Activated naive CD4-positive, alpha-beta T cell treated with anti-CD3 and anti-CD28 coated beads for 36 hours (primary cell): ENCODE measurements at regions not wholly inside any gene's neighbourhood (a gene's known extent, or its start where the extent isn't known, plus 50 kb on each side); places are given as distances from the start of the nearest gene placed in this dataset.

Experiments
- CTCF ChIA-PET: fragments of 350-600 bp; sonication (Branson Sonifier 250); formaldehyde crosslinking; loops from one replicate; lab custom pipeline; 2021; ENCODE audit warnings: antibody characterized with exemption; lab: Charles Lee
- DNase-seq: peaks from one replicate; pipeline ENCODE4 v3.0.0-alpha.2; 2020
- H3K27ac Mint-ChIP-seq: one replicate; pipeline ENCODE4 v1.8.0; 2021; ENCODE audit warnings: mild to moderate bottlenecking, mixed read lengths
- H3K27me3 Mint-ChIP-seq: one replicate; pipeline ENCODE4 v1.8.0; 2021; ENCODE audit warnings: low read depth, mixed read lengths
- H3K36me3 Mint-ChIP-seq: one replicate; pipeline ENCODE4 v1.8.0; 2021; ENCODE audit warnings: low read depth, mixed read lengths
- H3K4me1 Mint-ChIP-seq: one replicate; pipeline ENCODE4 v1.8.0; 2021; ENCODE audit warnings: low read depth, mixed read lengths
- H3K4me3 Mint-ChIP-seq: one replicate; pipeline ENCODE4 v1.8.0; 2021; ENCODE audit warnings: mild to moderate bottlenecking, moderate library complexity, mixed read lengths
- H3K9me3 Mint-ChIP-seq: one replicate; pipeline ENCODE4 v1.8.0; 2021; ENCODE audit warnings: mixed read lengths
- intact Hi-C: fragments of 100-400 bp; cut with micrococcal nuclease; formaldehyde crosslinking; loops from one replicate; pipeline ENCODE4 v1.15.1; 2023

DNA sequence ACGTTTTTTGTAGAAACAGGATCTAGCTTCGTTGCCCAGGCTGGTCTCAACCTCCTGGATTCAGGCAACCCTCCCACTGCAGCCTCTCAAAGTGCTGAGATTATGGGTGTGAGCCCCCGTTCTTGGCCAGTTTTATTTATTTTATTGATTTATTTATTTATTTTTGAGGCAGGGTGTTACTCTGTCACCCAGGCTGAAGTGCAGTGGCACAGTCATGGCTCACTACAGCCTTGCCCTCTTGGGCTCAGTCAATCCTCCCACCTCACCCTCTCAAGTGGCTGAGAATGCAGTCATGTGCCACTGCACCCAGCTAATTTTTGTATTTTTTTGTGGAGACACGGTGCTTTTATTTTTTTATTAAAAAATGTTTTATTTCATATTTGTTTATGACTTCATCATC lies 79.9 kb upstream of the ATF7IP2 start:
- H3K36me3 Mint-ChIP-seq: no peaks in the 10 kb centered on the region
- H3K4me1 Mint-ChIP-seq: no peaks in the 10 kb centered on the region
- CTCF ChIA-PET: interaction anchor here (0.6 kb wide), 1 partner anchor 504 kb away, joined by 3 read pairs; no protein-coding TSS in a partner anchor
- H3K4me3 Mint-ChIP-seq: no peak overlapping the region
- DNase-seq: no peak
- no peak overlapping the region for H3K27ac Mint-ChIP-seq
- intact Hi-C loops: no loop called here
- H3K27me3 Mint-ChIP-seq: no peaks in the 10 kb centered on the region
- H3K9me3 Mint-ChIP-seq: no peaks in the 10 kb centered on the region

DNA sequence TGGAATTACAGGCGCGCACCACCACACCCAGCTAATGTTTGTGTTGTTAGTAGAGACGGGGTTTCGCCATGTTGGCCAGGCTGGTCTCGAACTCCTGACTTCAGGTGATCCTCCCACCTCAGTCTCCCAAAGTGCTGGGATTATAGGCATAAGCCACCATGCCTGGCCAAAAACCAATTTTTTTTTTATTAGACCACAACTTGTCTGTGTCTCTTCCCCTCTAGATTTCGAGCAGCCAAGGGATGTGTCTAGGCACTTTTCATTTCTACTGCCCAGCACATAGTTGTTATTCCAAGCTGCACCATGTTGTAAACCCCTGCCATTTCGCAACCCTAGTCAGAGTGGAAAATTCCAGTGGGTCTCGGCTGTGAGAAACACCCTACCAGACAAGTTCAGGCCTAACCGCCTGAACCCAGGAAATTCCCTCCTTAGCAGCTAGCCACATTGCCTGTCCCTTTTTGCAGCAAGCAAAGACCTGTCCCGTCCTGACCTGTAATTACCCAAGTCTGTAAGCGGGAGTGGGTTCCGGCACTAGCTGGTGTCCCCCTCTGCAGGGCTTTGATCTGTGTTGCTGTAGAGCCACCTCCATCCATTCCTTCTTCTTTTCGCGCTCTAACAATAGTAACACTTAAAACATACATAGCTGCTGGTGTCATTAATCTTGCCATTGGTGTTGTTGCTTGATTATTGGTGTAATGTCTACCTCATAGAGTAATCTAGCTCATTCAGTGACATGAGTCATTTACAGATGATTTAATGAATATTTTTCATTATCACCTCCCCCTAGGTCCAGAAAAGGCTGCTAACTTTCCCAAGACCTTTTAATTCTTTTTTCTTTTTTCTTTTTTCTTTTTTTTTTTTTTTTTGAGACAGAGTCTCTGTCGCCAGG lies 77.3 kb upstream of the ATF7IP2 start:
- no peaks in the 10 kb centered on the region for H3K9me3 Mint-ChIP-seq
- no peak overlapping the region for H3K27ac Mint-ChIP-seq
- CTCF ChIA-PET: interaction anchor here (0.7 kb wide), 1 partner anchor 24 kb away, joined by 4 read pairs; no protein-coding TSS in a partner anchor

DNA sequence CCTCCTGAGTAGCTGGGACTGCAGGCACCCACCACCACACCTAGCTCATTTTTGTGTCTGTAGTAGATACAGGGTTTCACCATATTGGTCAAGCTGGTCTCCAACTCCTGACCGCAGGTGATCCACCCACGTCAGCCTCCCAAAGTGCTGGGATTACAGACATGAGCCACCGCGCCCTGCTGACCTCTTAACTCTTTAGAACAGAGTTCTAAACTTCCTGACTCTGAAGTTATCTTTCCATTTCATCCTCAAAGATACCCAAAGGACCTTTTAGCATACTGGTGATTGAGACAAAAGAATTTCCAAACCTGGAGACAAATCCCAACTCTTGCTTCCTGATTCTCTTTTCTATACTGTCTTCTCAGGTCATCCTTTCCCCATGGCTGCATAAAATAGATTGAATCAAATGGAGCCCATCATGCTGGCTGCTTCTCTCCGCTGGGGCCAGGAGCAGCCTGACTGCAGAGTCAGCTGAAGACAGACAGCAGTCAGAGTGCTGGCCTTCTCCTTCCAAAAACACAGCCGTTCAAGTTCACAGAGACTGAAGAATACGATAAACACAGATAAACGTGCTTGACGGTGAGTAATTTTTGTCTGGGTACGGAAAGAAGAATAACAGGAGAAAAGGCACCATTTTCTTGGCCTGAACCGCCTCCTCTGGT lies 76.5 kb upstream of the ATF7IP2 start:
- no peak overlapping the region for H3K27ac Mint-ChIP-seq
- no peak for DNase-seq
- H3K4me1 Mint-ChIP-seq: no peaks in the 10 kb centered on the region
- no peaks in the 10 kb centered on the region for H3K9me3 Mint-ChIP-seq
- intact Hi-C loops: no loop called here
- CTCF ChIA-PET: no interaction called here
- H3K36me3 Mint-ChIP-seq: no peaks in the 10 kb centered on the region
- H3K27me3 Mint-ChIP-seq: no peaks in the 10 kb centered on the region
- H3K4me3 Mint-ChIP-seq: no peak overlapping the region

More for the DNA sequence above, 77.3 kb upstream of the ATF7IP2 start:
- Mint-ChIP-seq H3K27me3 (no peaks in the 10 kb centered on the region), H3K4me3 (no peak overlapping the region), H3K4me1 (no peaks in the 10 kb centered on the region), H3K36me3 (no peaks in the 10 kb centered on the region)
- no peak for DNase-seq
- intact Hi-C loops: no loop called here

DNA sequence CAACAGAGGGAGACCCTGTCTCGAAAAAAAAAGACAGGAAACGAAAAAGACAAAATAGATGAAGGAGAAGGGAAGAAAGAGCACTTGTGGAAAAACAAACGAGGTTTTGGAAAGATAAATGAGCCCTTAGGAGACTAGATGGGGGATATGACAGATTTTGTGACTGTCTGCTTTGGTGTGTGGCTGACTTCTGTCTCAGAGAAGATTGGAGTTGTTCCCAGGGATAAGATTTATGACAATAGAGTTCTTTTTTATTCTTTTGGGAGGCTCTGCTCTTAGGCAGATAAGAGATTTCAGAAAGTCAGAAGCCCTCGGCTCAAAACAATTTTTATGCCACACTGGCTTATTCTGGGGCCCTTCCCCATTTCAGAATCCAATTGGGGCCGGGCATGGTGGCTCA lies 73.9 kb upstream of the ATF7IP2 start:
- Mint-ChIP-seq H3K9me3 (no peaks in the 10 kb centered on the region), H3K27ac (no peak overlapping the region), H3K36me3 (no peaks in the 10 kb centered on the region), H3K4me3 (no peak overlapping the region), H3K4me1 (peaks cover 5% of the 10 kb centered on the region), H3K27me3 (no peaks in the 10 kb centered on the region)
- no peak for DNase-seq
- CTCF ChIA-PET: interaction anchor here (1.5 kb wide), 1 partner anchor 197 kb away, joined by 5 read pairs; no protein-coding TSS in a partner anchor
- intact Hi-C loops: no loop called here

DNA sequence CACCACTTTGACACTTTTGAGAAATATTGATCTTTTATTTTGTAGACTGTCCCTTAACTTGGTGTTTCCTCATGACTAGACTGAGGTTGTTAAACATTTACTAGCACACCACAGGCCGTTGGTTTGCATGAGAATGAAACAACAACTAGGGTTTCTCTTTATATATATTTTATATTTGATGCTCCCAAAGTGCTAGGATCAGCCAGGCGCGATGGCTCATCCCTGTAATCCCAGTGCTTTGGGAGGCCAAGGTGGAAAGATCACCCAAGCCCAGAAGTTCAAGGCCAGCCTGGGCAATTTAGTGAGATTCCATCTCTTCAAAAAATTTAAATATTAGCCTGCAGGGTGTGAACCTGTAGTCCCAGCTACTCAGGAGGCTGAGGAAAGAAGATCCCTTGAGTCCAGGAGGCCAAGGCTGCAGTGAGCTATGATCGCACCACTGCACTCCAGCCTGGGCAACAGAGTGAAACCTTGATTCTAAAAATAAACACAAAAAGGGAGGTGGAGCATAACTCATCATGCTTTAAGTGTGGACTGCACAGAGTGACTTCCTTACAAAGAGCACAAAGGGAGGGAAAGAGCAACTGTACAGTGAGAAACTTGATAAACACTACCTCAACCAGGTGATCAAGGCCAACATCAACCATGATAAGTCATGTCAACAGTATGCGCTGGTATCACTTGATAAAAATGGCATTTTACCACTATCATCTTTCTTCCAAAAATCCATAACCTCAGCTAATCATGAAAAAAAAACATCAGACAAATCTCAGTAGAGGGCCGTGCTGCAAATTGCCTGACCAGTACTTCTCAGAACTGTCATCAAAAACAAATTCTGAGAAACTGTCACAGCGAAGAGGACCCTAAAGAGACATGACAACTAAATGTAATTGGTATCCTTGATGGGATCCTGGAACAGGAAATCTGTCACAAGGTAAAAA lies 72.8 kb upstream of the ATF7IP2 start:
- H3K4me3 Mint-ChIP-seq: no peak overlapping the region
- no peak for DNase-seq
- no peaks in the 10 kb centered on the region for H3K27me3 Mint-ChIP-seq
- intact Hi-C loops: no loop called here
- no peaks in the 10 kb centered on the region for H3K36me3 Mint-ChIP-seq
- no peak overlapping the region for H3K27ac Mint-ChIP-seq
- CTCF ChIA-PET: interaction anchor here (1.5 kb wide), 1 partner anchor 196 kb away, joined by 5 read pairs; no protein-coding TSS in a partner anchor
- H3K4me1 Mint-ChIP-seq: peaks cover 5% of the 10 kb centered on the region
- H3K9me3 Mint-ChIP-seq: no peaks in the 10 kb centered on the region

DNA sequence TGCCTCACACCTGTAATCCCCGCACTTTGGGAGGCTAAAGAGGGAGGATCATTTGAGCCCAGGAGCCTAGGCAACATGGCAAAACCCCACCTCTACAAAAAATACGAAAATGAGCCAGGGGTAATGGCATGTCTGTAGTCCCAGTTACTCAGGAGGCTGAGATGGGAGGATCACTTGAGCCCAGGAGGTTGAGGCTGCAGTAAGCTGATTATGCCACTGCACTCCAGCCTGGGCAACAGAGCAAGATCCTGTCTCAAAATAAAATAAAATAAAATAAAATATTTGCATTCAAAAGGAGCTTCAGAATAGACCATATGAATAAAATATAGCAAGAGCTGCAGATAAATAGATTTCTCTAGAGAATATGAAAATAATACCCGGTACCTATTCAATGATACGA lies 71.5 kb upstream of the ATF7IP2 start:
- Mint-ChIP-seq H3K4me1 (peaks cover 10% of the 10 kb centered on the region), H3K4me3 (no peak overlapping the region), H3K27me3 (no peaks in the 10 kb centered on the region), H3K9me3 (no peaks in the 10 kb centered on the region), H3K27ac (no peak overlapping the region), H3K36me3 (no peaks in the 10 kb centered on the region)
- no peak for DNase-seq
- CTCF ChIA-PET: interaction anchor here (0.6 to 1.9 kb wide), 13 partner anchors 10 to 201 kb away, joined by 3 to 13 read pairs (median 4); partner anchors contain the start of gene ATF7IP2
- intact Hi-C loops: loop anchor here (1.0 to 2.0 kb wide), 5 partner anchors 50 to 422 kb away; no protein-coding TSS in a partner anchor

DNA sequence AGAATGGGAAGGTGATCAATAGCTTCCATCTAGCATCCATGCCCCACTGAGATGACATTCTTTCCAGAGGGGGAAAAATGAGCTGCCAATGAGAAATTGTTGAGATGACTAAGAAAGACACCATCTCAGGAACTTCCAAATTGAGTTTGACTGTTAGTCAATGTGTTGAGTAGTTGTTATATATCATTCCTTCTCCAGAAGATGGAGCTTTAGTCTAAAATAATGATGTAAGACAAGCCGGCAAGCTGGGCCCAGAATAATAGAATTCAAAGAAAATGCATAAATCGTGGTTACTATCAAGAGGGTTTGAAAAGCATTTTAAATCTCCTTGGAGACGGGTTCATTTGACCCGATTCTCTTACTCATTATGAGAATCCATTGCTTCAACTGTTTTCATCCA lies 71.0 kb upstream of the ATF7IP2 start:
- Mint-ChIP-seq H3K27ac (no peak overlapping the region), H3K9me3 (no peaks in the 10 kb centered on the region), H3K36me3 (no peaks in the 10 kb centered on the region), H3K27me3 (no peaks in the 10 kb centered on the region), H3K4me3 (no peak overlapping the region), H3K4me1 (peaks cover 11% of the 10 kb centered on the region)
- intact Hi-C loops: loop anchor here (1.0 to 2.0 kb wide), 5 partner anchors 50 to 422 kb away; no protein-coding TSS in a partner anchor
- peak; percentile 16 for DNase-seq
- CTCF ChIA-PET: interaction anchor here (0.6 to 1.9 kb wide), 13 partner anchors 11 to 200 kb away, joined by 3 to 13 read pairs (median 4); partner anchors contain the start of gene ATF7IP2

DNA sequence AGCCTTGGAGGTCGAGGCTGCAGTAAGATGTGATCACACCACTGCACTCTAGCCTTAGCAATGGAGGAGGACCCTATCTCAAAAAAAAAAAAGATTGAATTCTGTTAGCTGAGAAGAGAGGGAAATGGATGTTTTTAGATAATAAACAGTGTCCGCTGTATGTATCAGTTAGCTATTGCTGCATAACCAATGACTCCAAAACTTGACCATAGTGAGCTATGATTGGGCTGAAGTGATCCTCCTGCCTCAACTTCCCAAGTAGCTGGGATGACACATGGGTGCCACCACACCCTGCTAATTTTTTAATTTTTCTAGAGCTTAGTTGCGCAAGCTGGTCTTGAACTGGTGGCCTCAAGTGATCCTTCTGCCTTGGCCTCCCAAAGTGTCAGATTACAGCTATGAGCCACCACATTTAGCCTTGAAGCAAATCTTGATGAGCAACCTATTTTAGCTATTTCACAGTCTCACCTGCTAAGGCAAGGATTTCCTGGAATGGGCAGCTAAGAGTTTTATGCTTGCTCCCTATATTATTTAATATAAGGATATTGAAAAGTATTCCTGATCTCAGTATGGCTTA lies 68.3 kb upstream of the ATF7IP2 start:
- no peak for DNase-seq
- intact Hi-C loops: no loop called here
- H3K27ac Mint-ChIP-seq: no peak overlapping the region
- H3K36me3 Mint-ChIP-seq: no peaks in the 10 kb centered on the region
- H3K4me1 Mint-ChIP-seq: peaks cover 11% of the 10 kb centered on the region
- CTCF ChIA-PET: interaction anchor here (0.7 to 1.3 kb wide), 4 partner anchors 9 to 192 kb away, joined by 3 to 6 read pairs (median 4); no protein-coding TSS in a partner anchor
- no peaks in the 10 kb centered on the region for H3K27me3 Mint-ChIP-seq
- H3K4me3 Mint-ChIP-seq: no peak overlapping the region
- H3K9me3 Mint-ChIP-seq: no peaks in the 10 kb centered on the region

DNA sequence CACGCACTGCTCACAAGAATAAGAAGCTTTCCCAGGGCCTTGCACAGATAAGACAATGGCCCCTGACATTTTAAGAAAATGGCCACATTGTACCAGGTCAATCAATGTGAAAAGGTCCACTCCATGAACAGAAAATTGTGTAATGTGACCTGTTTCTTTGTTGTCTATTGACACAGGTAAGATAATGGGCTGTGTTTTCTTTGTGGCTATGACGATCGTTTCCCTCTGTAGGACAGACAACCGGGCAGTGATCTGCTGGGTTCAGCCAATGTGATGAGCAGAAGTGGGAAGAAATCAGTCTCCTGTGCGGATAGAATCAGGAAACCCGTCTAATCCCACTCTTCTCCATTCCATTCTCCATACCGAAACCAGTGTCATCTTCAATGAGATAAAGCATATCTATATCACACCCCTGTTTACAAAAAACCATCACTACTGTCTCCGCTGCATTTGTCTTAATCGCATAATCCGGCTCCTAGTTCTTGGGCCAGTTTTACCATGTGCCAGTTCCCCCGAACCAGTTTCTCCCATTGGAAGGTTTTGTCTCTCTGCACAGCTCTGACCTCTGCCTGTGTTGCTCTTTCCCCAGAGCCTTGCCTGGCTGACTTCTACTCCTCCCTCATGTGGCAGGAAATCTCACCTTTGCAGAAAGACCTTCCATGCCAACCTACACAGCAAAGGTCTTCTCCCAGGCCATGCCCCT lies 66.9 kb upstream of the ATF7IP2 start:
- peaks cover 11% of the 10 kb centered on the region for H3K4me1 Mint-ChIP-seq
- no peak for DNase-seq
- no peaks in the 10 kb centered on the region for H3K36me3 Mint-ChIP-seq
- H3K9me3 Mint-ChIP-seq: peaks cover 3% of the 10 kb centered on the region
- H3K27me3 Mint-ChIP-seq: no peaks in the 10 kb centered on the region
- intact Hi-C loops: no loop called here
- H3K4me3 Mint-ChIP-seq: no peak overlapping the region
- CTCF ChIA-PET: interaction anchor here (0.5 to 1.3 kb wide), 3 partner anchors 78 to 233 kb away, joined by 3 to 5 read pairs (median 4); no protein-coding TSS in a partner anchor
- H3K27ac Mint-ChIP-seq: no peak overlapping the region

DNA sequence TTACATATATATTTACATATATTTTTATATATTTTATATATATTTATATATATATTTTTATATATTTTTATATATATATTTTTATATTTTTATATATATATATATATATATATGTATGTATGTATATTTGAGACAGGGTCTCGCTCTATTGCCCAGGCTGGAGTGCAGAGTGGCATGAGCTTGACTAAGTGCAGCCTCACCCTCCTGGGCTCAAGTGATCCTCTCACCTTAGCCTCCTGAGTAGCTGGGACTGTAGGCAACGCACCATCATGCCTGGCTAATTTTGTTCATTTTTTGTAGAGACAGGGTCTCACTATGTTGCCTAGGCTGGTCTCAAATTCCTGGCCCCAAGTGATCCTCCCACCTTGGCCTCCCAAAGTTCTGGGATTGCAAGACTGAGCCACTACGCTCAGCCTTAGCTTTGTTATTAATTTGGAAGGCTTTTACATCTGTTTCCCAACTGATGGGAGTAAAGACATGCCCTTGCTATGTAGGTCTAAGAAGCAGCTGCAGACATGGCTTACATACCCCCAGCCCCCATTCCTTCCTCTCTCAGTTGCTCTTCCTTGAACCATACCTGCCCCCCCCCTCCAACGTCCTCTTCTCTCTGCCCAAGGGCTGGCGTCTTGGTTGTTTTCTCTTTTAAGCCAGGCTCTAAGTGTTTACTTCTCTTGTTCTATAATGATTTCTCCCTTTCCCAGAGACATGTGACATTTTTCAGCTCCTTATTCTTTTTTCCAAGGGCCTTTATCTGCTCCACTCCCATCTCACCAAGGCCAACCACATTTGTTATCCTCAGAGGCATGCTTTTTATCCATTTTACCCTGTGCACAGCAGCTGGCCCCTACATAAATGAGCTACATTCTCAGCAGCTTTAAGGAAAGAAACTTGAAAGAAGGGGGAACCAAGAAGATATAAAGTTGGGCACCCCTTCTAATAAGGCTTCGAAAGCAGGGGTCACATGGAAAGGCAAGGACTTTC lies 64.2 kb upstream of the ATF7IP2 start:
- Mint-ChIP-seq H3K27ac (no peak overlapping the region), H3K4me3 (no peak overlapping the region), H3K36me3 (peaks cover 1% of the 10 kb centered on the region), H3K27me3 (no peaks in the 10 kb centered on the region), H3K4me1 (peaks cover 6% of the 10 kb centered on the region), H3K9me3 (peaks cover 20% of the 10 kb centered on the region)
- no peak for DNase-seq
- CTCF ChIA-PET: no interaction called here
- intact Hi-C loops: no loop called here
